Activated naive CD4-positive, alpha-beta T cell treated with anti-CD3 and anti-CD28 coated beads, Interleukin-2, amount 50 U/mL, for 16 hours (primary cell): ENCODE measurements at regions not wholly inside any gene's neighbourhood (a gene's known extent, or its start where the extent isn't known, plus 50 kb on each side); places are given as distances from the start of the nearest gene placed in this dataset.
"Not testable (repeated sequence)": the region's sequence is repeated elsewhere in the genome, so short reads cannot be mapped to it uniquely, and the experiment has no call there.

Source experiments
- DNase-seq: peaks from one replicate; pipeline ENCODE4 v3.0.0-alpha.2; 2020

DNA sequence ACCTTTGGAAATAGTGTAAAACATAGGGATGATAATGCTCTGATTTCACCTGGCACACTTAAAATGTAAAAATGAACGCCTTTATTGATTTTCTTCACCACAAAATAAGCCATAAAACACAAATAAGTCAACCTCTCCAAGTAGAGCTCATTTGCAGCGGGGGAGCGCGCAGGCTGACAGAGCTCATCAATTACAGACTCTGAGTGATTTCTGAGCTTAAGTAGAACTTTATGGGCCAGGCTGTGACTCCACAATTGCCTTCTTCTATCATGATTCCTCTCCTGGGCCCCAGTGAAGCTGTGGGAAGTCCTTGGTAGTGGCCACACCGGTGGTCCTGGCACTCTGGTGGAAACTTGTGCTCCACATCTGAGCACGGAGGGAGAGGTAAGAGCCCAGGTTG lies 789.0 kb upstream of the RAB6C start:
- DNase-seq: no peak

DNA sequence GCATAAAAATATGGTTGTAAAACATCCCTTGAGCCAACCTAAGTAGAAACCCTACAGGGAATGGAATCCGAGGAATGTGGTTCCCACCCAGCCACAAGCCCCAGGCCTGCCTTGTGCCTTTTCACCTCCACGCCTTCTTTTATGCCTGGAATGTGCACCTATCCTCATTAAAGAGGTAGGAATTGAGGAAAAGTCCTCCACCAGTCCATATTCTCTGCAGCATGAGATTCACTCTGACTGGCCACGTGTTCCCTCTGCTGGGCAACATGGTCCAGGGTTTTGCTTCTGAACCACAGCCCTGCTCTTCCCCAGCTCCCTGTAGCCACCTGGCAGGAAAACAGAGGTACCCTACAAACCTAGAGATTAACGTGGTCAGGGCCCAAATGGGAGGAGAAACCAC lies 787.9 kb upstream of the RAB6C start:
- DNase-seq: no peak

DNA sequence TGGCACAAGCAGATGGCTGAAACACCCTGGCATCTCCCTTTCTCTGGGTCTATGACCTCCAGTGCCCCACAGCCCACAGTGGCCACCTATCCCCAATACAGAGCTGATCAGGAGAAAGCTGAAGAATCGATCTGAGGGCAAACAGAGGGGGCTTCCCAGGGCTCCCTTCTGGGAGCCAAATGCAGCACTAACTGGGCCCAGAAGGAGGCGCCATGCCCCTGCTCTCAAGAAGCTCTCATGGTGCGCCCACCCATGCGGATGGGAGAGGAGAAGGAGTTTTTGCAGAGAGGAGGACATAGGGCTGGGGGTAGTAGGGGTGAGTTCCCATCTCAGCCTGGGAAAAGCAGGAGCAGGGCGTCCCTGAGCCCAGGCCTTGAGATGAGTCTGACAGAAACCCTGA lies 787.3 kb upstream of the RAB6C start:
- no peak for DNase-seq

DNA sequence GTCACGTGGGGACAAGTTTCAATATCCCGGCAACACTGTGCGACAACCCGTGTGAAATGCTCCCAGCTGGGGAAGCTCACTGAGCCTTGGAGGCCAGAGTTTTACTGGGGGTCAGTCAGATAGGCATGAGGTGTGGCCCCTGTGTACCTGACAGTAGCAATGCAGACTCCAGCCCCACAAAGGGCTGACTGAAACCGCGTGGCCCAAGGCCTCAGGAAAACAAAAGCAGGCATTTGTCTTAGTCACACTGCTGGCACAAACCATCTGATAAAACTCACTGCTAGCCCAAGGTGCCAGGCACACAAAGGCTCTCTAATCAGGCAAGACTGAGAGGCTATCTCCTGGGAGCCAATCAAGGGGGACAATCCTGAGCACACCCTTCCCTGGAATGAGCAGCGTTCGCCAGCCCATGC lies 786.6 kb upstream of the RAB6C start:
- DNase-seq: no peak

DNA sequence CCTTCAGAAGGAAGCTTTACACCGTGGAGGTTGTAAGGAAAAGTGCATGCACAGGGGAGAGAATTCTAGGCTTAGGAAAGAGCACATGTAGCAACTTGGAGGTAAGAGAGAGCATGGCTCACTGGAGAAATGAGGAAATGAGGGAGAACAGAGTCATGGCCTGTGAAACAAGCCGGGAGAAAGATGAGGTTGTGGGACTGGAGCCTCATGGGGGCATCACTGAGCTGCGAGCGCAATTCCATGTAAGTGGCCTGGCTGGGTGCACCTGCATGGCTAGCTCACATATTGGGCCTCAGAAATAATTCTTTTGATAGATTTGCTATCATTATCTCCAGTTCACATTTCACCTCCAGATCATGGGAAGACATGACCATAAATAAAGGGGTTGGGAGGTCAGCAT lies 785.5 kb upstream of the RAB6C start:
- no peak for DNase-seq

DNA sequence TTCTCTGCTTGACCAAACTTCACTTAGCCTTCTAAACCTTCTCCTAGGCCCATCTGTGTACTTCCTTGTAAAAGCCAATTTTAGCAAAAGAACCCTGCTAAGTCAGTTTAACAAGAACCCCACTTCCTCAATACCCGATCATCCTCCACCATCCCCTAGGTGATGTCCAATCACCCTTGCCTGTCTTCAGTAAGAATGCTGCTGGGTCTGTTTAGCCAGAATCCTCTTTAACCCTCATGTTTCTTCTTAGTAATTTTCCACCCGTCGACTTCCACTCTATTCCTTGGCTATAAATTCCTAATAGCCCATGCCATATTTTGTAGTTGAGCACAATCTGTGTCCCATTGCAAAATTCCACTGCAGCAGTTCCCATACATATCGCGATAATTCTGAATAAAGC lies 780.0 kb upstream of the RAB6C start:
- DNase-seq: no peak

DNA sequence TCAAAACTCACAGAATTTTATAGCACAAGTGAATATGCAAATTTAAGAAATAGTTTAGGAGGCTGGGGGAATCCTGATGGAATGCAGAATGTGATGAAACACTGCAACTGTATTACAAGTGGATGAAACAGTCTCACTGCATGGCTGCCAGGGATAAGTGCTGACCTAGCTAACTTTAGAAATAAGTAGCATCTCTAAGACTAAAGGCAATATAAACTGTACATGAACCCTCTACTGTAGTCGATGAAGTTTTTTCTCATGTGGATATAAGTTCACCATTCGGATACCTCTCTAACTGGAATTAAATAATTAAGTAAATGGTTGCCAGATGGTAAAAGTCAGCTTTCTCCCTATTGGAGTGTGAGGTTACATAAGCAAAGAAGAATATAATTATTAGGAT lies 777.8 kb upstream of the RAB6C start:
- DNase-seq: no peak

DNA sequence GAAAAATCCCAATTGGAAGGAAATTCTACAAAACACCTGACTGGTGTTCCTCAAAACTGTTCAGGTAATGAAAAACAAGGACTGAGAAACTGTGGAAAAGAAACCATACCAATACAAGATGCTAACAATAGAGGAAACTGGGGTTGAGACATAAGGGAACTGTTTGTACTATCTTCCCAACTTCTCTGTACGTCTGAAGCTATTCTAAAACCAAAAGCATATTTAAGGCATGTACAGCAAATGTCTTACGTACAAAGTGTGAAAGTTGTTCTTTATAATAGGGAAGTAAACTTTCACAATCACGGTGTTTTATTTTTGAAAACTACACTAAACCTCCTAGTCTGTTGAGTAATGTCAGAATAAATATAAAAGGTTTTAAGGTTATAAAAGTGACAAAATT lies 776.1 kb upstream of the RAB6C start:
- DNase-seq: no peak

DNA sequence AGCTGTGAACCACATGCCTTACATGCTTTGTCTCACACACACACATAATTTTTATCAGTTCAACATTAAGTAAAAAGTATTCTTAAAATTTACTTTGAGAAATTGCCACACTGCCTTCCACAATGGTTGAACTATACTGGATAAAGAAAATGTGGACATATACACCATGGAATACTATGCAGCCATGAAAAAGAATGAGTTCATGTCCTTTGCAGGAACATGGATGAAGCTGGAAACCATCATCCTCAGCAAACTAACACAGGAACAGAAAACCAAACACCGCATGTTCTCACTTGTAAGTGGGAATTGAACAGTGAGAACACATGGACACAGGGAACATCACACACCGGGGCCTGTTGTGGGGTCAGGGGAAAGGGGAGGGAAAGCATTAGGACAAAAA lies 774.9 kb upstream of the RAB6C start:
- not testable (repeated sequence) for DNase-seq

DNA sequence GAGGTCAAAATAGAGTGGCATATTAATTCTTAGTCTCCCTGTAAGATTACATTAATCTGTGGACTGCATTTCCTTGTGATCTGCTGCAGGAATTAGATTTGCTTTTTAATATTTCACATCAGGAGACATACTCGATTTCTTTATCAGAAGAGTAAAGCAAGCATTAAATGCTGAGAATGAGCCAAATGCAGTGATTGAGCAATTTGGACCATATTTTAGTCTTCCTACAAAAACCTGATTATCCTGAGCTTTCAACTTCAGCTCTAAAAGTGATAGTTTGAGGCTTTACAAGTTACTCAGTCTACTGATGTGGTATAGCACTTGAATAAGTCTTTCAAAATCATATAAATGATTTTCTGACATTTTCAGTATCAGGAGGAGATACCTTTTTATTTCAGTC lies 774.3 kb upstream of the RAB6C start:
- no peak for DNase-seq

DNA sequence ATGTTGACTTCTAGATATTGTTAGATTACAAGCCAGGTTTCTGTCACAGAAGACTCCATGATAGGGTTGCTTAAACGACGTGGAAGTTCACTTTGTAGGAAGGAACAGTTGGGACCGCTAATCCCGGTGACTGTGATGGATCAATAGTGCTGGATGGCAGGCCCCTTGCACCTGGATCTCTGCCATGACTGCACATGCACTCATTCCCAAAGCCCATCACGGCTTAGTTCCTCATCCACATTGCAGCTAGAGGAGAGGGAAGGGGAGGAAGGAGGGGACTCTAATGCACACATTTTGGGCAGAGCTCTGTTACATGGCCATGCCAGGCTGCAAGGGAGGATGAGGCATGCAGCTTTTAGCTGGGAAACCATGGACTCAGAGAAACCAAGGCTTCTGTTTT lies 773.7 kb upstream of the RAB6C start:
- no peak for DNase-seq

DNA sequence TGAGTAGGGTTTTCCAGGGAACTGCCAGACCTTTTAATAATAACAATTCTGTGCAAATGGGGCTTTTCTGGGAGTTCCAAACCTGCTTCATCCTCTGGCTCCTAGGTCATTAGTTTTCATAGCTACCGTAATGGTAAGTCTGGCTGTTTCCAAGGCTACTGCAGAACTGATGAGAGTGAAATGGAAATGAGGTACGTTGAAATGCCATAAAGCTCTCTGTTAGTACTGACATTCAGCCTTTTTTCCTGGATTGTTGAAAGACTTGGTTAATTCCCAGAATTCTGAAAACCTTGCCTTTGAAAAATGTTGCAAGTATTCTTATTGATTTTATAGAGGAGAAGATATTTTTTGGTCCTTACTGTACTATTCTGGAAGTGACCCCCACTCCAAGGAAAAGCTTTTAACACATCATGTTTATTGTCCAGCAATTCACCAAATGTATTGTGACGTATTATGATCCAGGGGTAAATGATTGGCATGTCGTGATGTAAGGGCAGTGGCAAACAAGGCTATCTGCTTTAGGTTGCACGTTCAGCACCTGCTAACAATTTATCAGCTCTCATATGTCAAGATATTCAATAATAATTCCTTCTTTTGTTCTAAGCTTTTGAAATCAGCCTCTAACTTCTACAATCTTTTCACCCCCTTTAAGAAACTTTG lies 767.0 kb upstream of the RAB6C start:
- no peak for DNase-seq

DNA sequence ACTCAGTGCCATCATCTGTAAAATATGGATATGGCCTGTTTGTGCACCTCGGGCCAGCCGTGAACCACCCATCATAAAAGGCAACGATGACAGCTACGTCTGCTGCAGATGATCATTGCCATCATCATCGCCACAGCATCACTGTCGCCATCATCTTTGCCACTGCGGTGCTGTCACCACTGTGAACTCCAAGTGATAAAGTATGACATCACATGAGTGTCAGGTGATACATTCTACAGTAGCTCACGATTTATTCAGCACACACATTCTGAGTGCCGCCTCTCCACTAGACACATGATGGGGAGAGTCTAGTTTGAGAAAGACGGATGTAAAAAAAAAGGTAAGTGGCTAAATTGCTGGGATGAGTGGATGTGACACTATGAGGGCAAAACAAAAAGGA lies 755.4 kb upstream of the RAB6C start:
- no peak for DNase-seq

DNA sequence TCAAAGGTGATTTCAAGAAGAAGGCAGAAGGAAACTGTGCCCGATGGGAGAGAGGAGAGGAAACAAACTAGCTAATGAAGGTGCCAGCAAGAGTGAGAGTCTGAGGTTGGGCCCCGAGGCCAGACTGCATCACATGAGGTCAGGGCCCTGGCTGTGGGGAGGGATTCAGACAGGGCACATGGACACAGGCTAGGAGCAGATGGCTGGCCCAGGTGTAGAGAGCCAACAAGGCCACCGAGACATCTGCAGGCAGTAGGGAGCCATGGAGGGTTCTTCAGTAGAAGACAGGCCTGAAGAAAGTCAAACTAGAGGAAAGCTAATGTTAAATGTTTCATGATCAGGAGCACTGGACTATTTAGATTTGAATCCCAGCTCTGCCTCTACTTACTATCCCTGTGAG lies 755.0 kb upstream of the RAB6C start:
- no peak for DNase-seq

DNA sequence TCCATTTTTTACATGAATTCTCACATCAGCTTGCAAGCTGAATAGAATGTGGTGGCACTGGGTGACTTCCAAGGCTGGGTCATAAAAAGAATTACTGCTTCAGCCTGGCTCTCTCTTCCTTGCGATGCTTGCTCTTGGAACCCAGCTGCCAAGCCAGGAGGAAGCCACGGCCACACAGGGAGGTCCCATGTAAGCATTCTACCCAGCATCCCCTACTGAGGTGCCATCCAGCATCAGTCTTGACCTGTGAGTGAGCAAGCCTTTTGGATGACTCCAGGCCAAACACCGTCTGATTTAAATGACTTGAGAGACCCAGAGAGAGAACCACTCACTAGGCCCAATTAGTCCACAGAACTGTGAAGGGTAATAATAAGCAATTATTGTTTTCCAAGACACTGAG lies 750.3 kb upstream of the RAB6C start:
- DNase-seq: no peak

DNA sequence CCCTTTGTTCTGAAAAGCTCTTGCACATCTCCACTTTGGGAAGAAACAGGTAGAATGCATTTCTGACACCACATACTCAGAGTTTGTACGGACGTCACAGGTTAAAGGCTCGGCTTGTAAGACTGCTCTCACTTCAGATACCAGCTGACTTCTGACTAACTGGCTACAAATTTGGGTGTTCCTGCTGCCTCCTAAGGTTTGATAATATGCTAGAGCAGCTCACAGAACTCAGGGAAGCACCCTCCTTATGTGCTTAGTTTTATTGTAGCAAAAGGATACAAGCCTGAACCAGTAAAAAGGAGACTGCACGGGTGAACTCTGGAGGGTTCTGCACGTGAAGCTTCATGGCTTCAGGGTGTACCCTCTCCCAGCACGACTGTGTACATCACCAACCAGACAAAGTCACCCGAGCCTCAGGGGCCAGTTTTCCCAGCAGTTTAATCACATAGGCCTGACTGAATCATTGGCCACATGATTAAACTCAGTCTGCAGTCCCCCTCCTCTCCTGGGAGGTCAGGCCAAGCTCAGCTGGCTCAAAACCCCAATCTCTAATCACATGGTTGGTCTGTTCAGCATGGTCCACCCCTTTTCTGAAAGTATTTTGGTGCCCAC lies 749.5 kb upstream of the RAB6C start:
- DNase-seq: no peak

DNA sequence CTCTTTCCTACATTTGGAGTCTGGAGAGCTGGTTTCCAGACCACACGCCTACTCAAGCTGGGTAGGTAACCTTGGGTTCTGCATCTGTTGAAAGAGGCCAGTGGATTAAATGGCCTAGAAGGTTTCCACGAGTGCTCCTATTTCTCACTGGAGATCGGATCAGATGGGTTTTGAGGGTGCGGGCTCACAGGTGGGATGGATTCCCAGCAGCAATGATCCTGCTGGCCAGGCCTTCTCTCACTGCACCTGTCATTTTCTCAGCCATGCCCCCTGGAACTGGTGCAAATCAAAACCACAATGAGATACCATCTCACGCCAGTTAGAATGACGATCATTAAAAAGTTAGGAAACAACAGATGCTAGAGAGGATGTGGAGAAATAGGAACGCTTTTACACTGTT lies 747.5 kb upstream of the RAB6C start:
- DNase-seq: no peak

DNA sequence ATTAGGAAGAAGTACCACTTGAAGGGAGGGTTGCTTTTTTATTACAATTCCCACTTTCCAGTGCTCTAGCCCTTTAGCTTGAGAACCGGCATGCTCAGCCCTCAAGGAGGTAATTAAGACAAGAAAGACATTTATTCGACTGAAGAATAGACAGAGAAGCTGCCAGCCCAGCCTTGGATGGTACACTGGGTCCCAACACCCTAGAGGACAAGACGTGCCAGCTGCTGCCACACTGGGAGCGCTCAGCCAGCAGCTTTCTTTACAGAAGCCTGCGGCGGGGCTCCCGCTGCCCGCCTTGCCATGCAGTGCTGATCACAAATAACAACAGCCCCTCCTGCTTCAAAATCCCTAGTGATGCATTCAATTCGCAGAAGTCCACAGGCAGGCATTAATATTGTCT lies 746.3 kb upstream of the RAB6C start:
- no peak for DNase-seq

DNA sequence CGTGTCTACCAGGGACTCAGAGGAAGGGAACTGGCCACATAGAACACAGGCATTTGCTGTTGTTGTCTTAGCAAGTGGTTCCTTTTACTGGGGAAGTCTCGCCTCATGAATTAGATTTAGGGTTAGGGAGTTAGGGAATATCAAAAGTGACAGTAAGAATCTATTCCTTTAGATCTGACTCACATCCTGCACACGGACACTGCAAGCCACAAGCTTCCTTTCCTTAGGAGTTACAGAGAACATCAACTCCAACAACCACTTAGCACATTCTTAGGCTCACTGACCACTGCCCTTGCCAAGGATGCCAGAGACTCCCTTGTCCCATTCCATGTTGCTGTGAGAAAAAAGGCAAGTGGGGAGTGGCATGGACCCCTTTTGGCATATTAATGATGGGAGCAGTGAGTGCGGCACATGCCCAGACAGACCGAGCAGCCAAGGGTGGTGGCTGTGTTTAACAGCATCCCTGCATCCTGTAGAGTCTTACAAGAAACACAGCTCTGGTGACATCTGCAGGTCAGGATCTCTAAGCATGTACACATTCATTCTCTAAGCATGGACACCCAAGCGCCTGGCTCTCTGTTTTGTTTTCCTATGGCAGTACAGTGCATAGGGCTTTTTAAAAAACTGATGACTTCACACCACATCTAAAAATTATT lies 745.6 kb upstream of the RAB6C start:
- no peak for DNase-seq

DNA sequence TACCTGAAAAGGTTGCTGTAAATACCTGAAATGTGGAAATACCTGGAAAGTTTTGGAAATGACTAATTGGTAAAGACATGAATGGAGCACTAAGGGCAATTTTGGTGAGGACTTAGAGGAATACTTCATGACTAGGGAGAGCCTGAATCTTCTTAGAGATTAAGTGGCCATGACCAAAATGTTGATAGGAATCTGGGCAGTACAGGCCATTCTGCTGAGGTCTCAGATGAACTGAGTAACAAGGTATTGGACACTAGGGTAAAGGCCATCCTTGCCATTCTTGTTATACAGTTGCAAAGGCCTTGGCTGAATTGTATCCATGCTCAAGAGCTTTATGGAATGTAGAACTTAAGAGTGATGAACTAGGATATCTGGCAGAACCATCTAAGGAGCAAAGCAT lies 742.9 kb upstream of the RAB6C start:
- no peak for DNase-seq

DNA sequence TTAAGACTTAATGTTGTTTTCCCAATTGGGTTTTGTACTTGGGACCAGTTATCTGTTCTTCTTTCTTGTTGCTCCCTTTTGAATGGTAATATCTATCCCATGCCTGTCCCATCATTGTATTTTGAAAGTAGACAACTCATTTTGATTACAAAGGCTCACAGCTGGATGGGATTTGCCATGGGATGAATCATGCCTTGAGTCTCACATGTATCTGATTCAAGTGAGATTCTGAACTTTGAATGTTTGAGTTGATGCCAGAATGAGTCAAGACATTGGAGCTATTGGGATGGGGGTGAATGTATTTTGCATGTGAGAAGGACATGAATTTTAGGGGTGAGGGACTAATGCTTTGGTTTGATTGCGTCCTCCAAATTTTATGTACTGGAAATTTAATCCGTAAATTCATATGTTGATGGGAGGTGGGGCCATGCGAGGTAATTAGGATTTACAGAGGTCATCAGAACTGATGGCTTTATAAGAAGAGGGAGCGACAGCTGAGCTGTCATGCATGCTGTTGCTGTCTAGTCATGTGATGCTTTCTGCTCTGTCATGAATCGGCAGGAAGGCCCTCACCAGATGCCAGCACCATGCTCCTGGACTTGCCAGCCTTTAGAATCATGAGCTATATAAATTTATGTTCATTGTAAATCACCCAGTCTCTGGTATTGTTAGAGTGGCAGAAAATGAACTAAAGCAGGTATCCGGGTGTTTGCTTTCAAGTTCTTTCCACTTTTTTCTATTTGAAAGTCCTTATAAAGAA lies 741.3 kb upstream of the RAB6C start:
- no peak for DNase-seq

DNA sequence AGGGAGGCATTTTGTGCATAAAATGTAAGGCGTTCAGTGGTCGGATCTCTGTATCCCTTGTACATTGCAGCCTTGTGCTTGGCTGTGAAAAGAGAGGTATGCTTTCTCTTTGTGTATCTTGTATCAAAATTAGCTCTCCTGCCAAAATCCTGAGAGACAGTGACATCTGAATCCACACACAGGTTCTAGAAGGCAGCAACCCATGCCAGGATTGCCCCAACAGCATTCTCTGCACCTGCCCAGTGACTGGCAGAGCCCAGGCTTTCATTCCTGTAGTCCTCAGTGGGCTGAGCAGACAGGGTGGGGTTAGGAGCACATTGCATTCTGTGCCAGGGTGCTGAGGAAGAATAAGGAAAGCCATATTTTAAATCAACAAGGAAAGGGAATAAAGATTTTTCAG lies 740.3 kb upstream of the RAB6C start:
- no peak for DNase-seq

DNA sequence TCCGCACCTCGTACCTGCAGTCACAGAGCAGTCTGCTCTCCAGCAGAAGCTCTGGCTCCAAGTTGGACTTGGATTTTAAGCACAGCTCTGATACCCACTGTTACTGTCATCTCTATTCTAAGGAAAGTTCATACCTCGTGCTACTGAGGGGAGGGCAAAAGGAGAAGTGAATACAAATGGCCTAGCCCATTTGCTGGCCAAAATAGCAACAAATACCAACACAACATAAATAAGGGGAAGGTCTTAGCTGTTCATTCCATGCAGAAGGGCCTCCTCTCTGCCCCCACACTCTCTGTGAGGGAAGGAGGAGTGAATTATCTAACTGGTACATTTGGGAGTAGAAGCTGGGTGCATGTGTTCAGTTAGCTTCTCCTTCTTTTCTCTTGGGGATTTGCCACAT lies 739.4 kb upstream of the RAB6C start:
- DNase-seq: no peak

DNA sequence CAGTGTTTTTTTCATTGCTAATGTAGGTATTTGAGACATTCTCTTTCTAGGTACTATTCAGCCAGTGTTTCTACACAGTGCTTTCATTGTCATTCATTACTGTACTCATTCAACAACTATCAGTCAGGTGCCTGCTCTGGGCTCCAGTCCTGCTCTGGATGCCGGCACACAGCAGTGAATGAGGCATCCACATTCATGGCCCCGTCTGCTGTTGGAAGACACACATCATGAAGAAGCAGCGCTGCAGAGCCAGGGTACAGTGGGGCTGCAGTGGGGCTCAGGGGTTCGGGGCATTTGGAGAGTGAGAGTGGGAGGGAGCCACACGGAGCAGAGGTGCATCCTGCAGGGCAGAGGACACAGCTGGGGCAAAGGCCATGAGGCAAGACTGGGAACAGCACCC lies 737.2 kb upstream of the RAB6C start:
- DNase-seq: no peak
